Globus pallidus (tissue), 1 donor: ENCODE measurements at regions not wholly inside any gene's neighbourhood (a gene's known extent, or its start where the extent isn't known, plus 50 kb on each side); places are given as distances from the start of the nearest gene placed in this dataset.

Experiments used
- DNase-seq: peaks from one replicate; pipeline ENCODE4 v3.0.0-alpha.2; 2015; ENCODE audit warnings: low spot score

- no peak for DNase-seq
These were observed 954.6 kb downstream of the TBC1D22A start for GRCh38 chr22:47716890-47717615.

DNA sequence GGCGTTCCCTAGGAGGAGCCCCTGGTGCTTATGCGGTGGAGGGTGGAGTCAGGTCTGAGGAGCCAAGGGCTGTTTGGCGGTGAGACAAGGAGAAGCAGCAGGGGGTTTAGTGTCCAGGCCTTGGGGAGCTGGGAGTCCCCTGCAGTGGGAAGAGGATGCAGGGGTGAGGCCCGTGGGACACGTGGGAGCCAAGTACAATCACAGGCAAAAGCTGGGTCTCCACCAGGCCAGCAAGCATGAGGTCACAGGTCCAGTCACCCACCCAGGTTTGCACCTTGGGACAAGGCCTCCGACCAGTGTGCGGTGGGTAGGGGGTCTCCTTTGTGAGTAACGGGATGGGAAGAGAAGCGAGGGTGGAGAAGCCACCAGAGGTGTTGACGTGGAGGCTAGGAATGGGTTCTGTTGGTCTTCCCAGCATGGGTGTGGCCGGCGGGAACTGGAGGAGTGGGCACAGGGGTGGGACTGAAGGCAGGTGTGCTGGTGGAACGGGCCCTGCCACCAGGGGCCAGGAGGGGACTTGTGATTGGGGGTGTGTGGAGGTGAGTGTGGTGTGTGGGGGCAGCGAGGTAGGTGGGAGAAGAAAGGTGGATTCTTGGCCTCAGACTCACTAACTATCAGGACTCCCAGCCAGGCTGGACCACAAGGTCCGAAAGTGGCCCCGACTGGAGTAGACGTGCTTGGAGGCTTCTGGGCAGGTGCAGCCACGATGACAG is 953.6 kb downstream of the TBC1D22A start:
- no peak for DNase-seq

DNA sequence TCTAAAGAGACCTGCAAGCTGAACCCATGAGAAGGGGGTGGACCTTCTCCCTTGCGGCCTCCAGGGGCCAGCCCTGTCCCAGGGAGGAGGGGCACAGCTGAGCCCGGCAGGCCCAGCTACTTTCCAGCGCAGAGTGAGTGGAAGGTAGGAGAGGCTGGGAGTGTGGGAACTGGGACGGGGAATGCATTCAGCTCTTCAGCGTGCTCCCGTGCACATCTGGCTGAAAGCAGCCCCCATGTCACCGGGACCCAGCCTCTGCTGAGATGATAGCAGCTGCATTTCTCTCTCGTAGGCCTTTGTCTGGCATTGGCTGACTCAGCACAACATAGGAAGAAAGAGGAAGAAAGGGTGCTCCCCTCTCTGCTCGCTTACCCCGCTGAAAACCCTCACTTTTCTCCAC is 951.5 kb downstream of the TBC1D22A start:
- no peak for DNase-seq

DNA sequence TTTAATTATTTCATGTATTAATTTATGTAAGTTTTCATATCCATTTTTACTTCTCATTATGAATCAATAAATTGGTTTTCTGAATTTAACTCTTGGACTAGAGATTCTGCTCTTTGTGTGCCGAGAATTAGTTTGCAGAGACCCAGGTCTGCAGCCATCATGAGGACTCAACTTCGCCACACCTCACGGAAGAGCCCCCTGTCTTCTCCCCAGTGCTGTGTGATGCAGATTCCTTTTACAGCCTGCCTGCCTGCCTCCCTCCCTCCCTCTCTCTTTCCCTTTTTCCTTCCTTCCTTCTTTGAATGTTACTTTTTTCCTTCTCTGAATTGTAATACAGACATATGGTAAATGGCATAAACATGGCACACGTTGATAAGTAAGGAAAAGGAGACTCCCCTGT is 947.7 kb downstream of the TBC1D22A start:
- no peak for DNase-seq

GRCh38 chr22:47705350-47705749 is 942.9 kb downstream of the TBC1D22A start:
- DNase-seq, result no peak

DNA sequence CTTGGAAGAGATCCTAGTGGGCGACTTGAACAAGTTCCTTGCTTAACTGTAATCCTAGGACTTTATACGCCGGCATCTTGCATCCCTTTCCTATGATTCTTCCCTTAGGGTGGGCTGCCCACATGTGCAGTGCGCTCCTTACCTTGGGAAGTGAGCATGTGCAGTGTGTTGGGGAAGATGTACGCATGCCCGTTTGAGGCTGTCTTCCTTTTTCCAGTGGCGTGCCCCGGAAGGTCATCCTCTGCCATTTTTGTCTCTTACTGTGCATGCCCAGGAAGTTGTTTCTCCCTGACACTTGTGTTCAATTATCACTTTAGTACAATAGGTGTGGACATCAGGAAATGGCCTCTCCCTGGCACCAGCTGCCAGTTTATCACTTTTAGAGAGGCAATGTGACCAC is 936.5 kb downstream of the TBC1D22A start:
- no peak for DNase-seq

GRCh38 chr22:47697861-47698260 is 935.4 kb downstream of the TBC1D22A start:
- DNase-seq, result no peak

- no peak for DNase-seq
These were observed 934.3 kb downstream of the TBC1D22A start for GRCh38 chr22:47696776-47697175.

DNA sequence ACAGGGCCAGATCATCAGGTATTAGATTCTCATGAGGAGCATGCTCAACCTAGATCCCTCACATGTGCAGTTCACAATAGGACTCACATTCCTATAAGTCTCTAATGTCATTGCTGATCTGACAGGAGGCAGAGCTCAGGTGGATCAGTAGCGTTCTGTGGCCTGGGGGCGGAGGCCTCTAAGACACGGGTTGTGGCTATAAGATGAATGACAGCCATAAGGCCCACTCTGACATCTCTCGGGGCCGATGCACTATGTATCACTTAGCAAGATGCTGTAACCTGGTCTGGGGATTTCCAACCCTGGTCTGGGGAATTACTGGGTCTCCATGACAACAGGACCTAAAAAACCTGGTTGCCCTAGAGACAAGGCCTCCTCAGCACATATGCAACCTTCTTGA is 932.7 kb downstream of the TBC1D22A start:
- no peak for DNase-seq

GRCh38 chr22:47694536-47695130 is 932.2 kb downstream of the TBC1D22A start:
- DNase-seq, result no peak

DNA sequence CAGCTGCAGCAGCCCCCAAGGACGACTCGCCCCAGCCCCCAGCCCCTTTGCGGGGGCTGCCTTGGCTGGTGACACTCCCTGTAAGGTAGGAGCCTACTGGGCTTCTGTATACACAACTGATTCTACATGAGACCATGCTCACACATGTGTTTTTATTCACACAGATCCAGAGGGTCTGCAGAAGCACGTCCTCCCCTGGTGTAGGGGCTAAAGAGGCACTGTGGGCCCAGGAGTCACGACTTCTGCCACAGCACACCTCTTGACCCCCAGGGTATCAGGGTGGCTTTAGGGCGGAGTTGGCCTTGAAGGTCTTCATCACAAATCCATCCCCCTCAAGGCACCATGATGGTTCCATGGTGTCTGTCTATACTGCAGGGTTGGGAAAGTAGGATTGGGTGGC is 931.2 kb downstream of the TBC1D22A start:
- no peak for DNase-seq

DNA sequence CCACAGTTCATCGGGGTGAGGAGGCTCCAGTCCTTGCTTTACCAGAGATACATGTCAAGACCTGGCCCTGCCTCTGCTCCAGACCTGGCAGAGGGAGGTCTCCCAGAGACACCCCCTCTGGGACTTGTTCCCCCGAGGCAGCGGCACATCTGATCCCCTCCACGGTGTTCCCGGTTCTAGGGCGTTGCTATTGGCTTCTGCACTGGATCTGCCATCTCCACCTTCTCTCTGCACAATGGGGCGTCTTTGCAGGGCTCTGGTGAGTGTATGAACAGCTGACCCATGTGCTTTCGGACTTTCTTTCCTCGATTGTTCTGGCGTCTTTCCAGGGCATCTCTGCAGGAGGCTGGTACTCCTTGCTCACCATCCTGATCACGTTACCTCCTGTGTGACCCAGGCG is 930.4 kb downstream of the TBC1D22A start:
- no peak for DNase-seq

GRCh38 chr22:47691152-47691895 is 928.9 kb downstream of the TBC1D22A start:
- no peak for DNase-seq

DNA sequence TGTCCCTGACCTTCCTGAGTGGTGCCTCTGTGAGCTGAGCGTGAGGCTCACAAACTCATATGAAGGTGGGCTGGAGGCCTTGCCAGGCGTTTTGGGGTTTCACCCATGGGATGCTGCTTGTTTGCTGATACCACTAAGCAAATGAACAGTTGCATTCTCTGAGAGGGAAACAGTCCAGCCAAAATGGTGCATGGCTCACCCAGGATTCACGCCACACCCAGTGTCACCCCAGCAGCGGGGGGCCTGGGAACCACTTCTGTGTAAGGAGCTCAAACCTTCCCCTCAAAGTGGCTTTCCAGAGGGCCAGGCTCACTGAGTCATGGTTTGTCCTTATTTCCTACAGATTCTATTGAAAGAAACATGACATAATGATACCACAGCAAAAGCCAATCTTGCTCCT is 928.1 kb downstream of the TBC1D22A start:
- no peak for DNase-seq

- no peak for DNase-seq
These were observed 927.7 kb downstream of the TBC1D22A start for GRCh38 chr22:47690166-47690565.

DNA sequence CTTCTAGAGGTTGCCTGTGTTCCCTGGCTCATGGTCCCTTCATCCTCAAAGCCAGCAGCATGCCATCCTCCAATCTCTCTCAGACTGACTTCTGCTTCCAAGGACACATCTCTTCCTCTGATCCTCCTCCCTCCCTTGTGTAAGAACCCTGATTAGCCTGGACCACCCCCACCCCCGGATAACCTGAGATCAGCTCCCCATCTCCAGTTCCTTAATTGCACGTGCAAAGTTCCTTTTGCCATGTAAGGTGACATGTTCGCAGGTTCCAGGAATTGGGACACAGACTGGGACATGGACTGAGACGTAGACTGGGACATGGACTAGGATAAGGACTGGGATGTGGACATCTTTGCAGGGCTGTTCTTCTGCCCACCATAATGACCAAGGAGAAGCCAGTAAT is 925.3 kb downstream of the TBC1D22A start:
- DNase-seq, result no peak

DNA sequence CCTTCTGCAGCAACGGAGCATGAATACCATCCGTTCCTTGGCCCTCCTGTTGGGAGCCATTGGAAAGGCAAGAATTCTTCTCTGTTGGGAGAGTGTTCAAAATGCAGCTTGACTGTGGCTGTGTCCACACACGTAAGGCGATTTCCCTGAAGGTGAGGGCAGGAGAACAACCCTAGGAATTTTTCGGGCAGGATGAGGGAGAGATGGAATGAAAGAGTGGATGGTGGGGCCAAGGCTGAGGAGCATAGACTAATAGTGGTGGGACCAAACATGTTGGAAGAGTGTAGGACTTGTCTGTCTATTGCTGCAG is 924.9 kb downstream of the TBC1D22A start:
- DNase-seq, result no peak

DNA sequence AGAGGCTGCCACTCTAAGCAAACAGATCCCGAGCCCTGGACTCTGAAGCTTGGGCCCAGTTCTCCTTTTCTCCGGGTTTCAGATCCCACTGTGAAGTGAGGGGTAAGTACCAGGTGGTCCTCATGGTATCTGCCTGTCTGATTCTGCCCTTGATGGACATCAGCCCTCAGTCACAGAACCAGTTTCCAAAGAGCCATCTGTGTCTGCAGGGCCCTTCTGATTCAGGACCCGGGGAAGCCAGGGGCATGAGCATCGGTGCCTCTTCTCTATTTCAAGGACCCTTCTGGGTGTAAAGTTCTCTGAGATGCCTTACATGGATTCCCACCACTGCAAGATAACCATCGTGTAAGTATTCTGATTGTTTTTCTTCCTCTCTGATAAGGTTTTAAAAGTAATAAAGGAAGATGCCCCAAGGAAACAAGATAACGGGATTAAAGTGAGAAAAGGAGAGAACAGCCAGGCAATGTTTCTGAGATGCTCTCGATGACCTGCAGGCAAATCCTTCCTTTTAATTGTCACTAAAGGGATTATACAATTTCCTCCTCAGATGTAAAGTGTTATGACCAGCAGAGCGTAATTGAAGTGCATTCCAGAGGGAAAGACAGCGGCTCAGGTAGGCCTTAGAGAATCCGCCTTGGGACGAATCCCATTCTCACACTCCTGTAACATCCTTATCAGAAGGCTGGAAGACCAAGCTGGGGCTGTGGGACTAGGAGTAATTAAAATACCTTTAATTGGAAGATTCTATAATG is 924.3 kb downstream of the TBC1D22A start:
- no peak for DNase-seq

DNA sequence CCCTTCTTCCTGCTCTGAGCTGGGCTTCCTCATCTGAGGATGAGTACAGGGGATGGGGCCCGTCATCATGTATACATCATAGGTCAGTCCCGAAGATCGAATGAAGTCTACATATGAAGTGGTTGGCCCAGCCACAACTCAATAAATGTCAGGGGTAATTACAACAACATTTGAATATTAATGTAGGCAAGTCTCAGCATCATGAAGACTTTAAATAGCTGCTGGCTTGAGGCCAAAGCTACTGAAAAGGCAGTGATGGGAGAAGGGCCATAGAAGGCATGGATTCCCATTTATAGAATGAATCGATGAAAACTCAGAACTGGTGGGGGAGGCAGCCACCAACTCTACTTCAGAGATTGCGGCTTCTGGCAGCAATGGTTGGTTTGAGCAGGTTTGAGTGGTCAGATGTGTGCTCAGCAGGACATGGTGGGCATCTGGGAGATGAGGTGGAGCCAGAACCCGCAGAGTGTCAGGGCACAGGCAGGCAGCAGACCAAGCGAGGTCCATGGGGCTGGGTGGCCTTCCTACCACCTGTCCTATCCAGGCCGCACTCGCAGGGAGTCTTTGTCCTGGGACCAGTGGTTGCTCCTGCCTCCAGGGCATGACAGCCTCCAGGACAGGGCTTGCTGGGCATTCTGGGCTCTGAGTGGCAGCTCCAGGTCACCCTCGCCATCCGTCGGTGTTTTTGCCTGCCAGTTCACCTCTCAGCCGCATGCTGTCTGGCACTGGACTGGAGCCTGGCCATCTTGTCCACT is 919.1 kb downstream of the TBC1D22A start:
- no peak for DNase-seq

DNA sequence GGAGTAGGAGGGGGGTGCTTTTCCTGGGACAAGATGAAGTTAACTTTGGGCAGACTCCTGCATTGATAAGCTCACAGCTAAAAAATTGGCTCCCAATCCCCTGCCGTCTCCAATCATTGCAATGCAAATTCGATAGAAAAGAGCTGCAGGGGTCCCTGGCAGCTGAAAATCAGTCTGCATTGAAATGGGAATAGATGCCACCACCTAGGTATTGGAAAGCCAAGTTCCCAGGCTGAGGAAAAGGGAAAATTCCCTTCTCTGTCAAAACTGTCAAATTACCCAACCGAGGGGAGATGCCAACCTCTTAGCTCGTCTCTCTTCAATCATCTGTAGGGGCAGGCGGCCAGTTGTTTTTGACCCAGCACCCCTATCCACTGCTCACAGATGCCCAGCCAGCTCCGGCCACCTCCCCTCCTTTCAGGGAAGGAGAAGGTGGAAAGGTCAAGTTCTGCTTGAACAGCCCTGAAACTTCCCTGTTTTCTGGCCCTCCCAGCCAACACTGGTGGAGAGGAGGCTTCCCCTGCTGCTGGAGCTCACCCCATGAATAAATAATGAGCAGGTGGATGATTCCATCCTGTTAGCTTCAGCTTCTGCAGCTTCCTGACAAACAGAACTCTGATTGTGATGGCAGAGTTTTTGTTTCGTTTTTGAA is 916.3 kb downstream of the TBC1D22A start:
- no peak for DNase-seq

- no peak for DNase-seq
These were observed 915.6 kb downstream of the TBC1D22A start for GRCh38 chr22:47678048-47678447.
